ENCODE measurements at regions not wholly inside any gene's neighbourhood (a gene's known extent, or its start where the extent isn't known, plus 50 kb on each side); places are given as distances from the start of the nearest gene placed in this dataset.

DNA sequence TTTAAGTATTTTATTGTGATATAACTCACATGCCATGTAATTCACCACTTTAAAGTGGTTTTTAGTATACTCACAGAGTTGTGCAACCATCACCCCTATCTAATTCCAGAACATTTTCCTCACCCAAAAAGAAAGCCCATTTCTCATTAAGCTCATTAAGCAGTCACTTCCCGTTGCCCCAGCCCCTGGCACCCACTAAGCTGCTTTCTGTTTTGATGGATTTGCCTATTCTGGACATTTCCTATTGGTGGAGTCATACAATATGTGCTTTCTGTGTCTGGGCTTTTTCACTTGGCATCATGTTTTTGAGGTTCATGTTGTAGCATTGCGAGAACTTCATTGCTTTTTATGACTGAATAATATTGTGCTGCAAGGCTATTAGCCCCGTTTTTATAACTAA, 66.0 kb downstream of the ARL6IP4 start:
- H3K36me3 Mint-ChIP-seq = no peaks in the 10 kb centered on the region
- Histone ChIP-seq H3K27ac (ENCODE audit: low read depth, low read length) (no peak overlapping the region), H3K9me3 (ENCODE audit: control insufficient read depth in 1 of 2, low read length in 2 of 2) (no peaks in the 10 kb centered on the region), H3K4me1 (ENCODE audit: insufficient read depth, low read length) (peaks cover 11% of the 10 kb centered on the region), H3K4me3 (ENCODE audit: low read length in 2 of 2) (no peak overlapping the region), H3K36me3 (ENCODE audit: insufficient read depth, low read length) (no peaks in the 10 kb centered on the region), H3K27me3 (ENCODE audit: insufficient read depth, low read length) (no peaks in the 10 kb centered on the region)
- no peak for DNase-seq
- H3K27ac Mint-ChIP-seq = peak overlapping the region in 3 of 7 donors; percentile 5 to 31 (median 30)
- no peak overlapping the region for H3K4me3 Mint-ChIP-seq
- H3K9me3 Mint-ChIP-seq = peaks cover 0 to 2% (median 0%) of the 10 kb centered on the region in 8 donors
- peaks cover 9 to 27% (median 16%) of the 10 kb centered on the region in 4 donors for H3K4me1 Mint-ChIP-seq
- ChIA-PET CTCF (ENCODE audit: partially characterized antibody) (interaction anchor here (1.6 to 7.6 kb wide), 4 partner anchors 13 to 253 kb away, joined by 4 to 204 read pairs (median 16); partner anchors contain the start of genes MPHOSPH9 and MTRFR), POLR2A (ENCODE audit: partially characterized antibody) (interaction anchor here (0.6 kb wide), 1 partner anchor 12 kb away, joined by 3 read pairs; no protein-coding TSS in a partner anchor)
- intact Hi-C loops (cut with micrococcal nuclease) = no loop called here
- H3K27me3 Mint-ChIP-seq = no peaks in the 10 kb centered on the region

DNA sequence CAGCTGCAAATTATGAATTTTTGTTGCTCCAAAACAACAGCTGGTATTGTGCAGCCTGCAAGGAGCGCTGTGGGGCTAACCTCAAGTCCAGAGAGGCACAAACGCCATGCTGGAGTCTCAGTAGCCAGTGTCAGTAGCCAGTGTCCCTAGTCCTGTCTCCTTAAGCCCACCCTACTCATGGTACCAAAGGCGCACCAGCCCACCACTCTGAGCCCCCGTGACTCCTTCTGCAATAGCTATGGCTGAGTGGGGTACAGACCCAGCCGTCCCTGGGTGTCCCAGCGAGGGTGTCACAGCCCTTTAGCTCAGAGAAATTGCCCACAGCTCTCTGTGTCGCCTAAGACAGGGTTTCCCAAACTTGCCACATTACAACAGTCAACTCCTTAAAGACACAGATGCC, 65.2 kb downstream of the ARL6IP4 start:
- peaks cover 0 to 2% (median 0%) of the 10 kb centered on the region in 8 donors for H3K9me3 Mint-ChIP-seq
- no peak overlapping the region for H3K4me3 Mint-ChIP-seq
- Histone ChIP-seq H3K27me3 (ENCODE audit: insufficient read depth, low read length) (no peaks in the 10 kb centered on the region), H3K27ac (ENCODE audit: low read depth, low read length) (no peak overlapping the region), H3K9me3 (ENCODE audit: control insufficient read depth in 1 of 2, low read length in 2 of 2) (no peaks in the 10 kb centered on the region), H3K36me3 (ENCODE audit: insufficient read depth, low read length) (no peaks in the 10 kb centered on the region), H3K4me3 (ENCODE audit: low read length in 2 of 2) (no peak overlapping the region), H3K4me1 (ENCODE audit: insufficient read depth, low read length) (peaks cover 11% of the 10 kb centered on the region)
- CTCF ChIA-PET (ENCODE audit: partially characterized antibody) = interaction anchor here (0.6 to 7.6 kb wide), 8 partner anchors 10 to 252 kb away, joined by 3 to 204 read pairs (median 9); partner anchors contain the start of genes MPHOSPH9, MTRFR and PITPNM2
- H3K36me3 Mint-ChIP-seq = no peaks in the 10 kb centered on the region
- peaks cover 9 to 27% (median 16%) of the 10 kb centered on the region in 4 donors for H3K4me1 Mint-ChIP-seq
- H3K27ac Mint-ChIP-seq = peak overlapping the region in 1 of 7 donors; percentile 37
- H3K27me3 Mint-ChIP-seq = no peaks in the 10 kb centered on the region
- POLR2A ChIA-PET (ENCODE audit: partially characterized antibody) = interaction anchor here (3.5 to 4.6 kb wide), 2 partner anchors 188 to 193 kb away, joined by 19 to 32 read pairs; partner anchors contain the start of genes MPHOSPH9 and MTRFR
- DNase-seq = no peak
- intact Hi-C loops (cut with micrococcal nuclease) = no loop called here

DNA sequence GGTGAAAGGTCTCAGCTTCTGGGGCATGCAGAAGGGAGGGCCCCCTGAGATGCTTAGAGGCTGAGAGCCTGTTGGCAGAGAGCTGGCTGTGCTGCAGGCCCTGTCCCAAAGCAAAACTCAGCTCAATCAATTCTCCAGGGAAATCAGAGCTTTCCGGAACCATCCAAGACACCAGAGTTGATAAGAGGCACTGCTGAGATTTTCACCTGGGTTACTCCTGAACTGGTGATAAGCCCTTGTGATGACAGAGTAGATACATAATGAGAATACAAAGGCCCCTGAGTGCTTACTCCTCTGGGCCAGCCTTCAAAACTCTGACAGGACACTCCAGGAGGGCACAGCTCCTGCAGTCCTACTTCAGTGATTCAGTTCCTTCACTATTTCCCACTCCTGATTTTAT, 63.9 kb downstream of the ARL6IP4 start:
- H3K9me3 ChIP-seq (ENCODE audit: control insufficient read depth in 1 of 2, low read length in 2 of 2) = no peaks in the 10 kb centered on the region
- peaks cover 0 to 2% (median 0%) of the 10 kb centered on the region in 8 donors for H3K9me3 Mint-ChIP-seq
- H3K36me3 ChIP-seq (ENCODE audit: insufficient read depth, low read length) = no peaks in the 10 kb centered on the region
- H3K36me3 Mint-ChIP-seq = no peaks in the 10 kb centered on the region
- H3K27ac Mint-ChIP-seq = peak overlapping the region in 5 of 7 donors; percentile 19 to 83 (median 71)
- H3K4me3 Mint-ChIP-seq = peak overlapping the region in 1 of 8 donors; percentile 18
- H3K4me1 Mint-ChIP-seq = peaks cover 9 to 27% (median 16%) of the 10 kb centered on the region in 4 donors
- H3K27ac ChIP-seq (ENCODE audit: low read depth, low read length) = no peak overlapping the region
- no peaks in the 10 kb centered on the region for H3K27me3 ChIP-seq (ENCODE audit: insufficient read depth, low read length)
- intact Hi-C loops (cut with micrococcal nuclease) = no loop called here
- DNase-seq = no peak
- peaks cover 11% of the 10 kb centered on the region for H3K4me1 ChIP-seq (ENCODE audit: insufficient read depth, low read length)
- H3K4me3 ChIP-seq (ENCODE audit: low read length in 2 of 2) = no peak overlapping the region
- ChIA-PET CTCF (ENCODE audit: partially characterized antibody) (interaction anchor here (0.7 to 7.6 kb wide), 22 partner anchors 11 to 540 kb away, joined by 3 to 204 read pairs (median 4); partner anchors contain the start of genes MPHOSPH9, MTRFR, PITPNM2 and TMED2), POLR2A (ENCODE audit: partially characterized antibody) (interaction anchor here (0.9 to 4.6 kb wide), 9 partner anchors 31 to 199 kb away, joined by 3 to 32 read pairs (median 7); partner anchors contain the start of genes MPHOSPH9, MTRFR, OGFOD2 and PITPNM2)
- H3K27me3 Mint-ChIP-seq = no peaks in the 10 kb centered on the region

DNA sequence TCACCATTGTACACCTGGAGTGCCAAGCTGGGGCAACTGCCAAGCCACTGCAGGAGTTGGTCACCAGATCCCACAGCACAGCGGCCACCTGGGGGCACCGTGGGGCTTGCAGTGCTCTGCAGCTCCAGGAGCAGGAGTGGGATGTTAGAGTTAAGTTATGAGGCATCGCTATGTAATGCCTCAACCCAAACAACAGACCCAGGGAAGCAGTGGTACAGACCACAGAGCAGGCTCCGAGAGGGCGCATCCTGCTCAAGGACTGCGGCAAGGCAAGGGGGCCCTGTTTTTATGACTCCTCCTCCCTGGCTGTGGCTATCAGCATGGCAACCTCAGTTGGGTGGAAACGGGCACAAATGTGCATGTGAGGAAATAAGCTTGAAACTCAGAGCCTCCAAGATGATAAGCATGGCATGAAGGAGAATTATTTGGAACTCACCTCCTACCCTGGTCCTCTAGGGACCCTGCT, 63.1 kb downstream of the ARL6IP4 start:
- no peak overlapping the region for H3K4me3 ChIP-seq (ENCODE audit: low read length in 2 of 2)

DNA sequence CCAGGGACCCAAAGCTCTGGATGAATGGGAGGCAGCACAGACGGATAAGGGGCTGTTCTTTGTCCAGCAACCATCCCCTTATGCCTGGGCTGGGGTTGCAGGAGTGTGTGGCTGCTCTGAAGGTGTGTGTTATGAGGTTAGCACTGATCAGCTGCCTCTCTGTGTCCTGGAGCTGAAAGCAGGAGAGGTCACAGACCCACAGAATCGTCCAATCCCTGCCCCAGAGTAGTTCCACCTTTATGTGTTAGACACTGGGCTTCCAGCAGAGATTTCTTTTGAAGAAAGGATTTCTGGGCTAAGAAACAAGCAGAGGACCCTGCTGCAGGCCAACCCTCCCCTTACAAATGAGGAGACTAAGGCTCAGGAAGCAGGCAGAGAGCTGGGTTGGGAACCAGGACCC, 62.4 kb downstream of the ARL6IP4 start:
- H3K4me1 Mint-ChIP-seq = peaks cover 9 to 27% (median 16%) of the 10 kb centered on the region in 4 donors
- Histone ChIP-seq H3K4me3 (ENCODE audit: low read length in 2 of 2) (no peak overlapping the region), H3K27ac (ENCODE audit: low read depth, low read length) (no peak overlapping the region), H3K27me3 (ENCODE audit: insufficient read depth, low read length) (no peaks in the 10 kb centered on the region), H3K36me3 (ENCODE audit: insufficient read depth, low read length) (no peaks in the 10 kb centered on the region), H3K9me3 (ENCODE audit: control insufficient read depth in 1 of 2, low read length in 2 of 2) (no peaks in the 10 kb centered on the region), H3K4me1 (ENCODE audit: insufficient read depth, low read length) (peaks cover 11% of the 10 kb centered on the region)
- intact Hi-C loops (cut with micrococcal nuclease) = loop anchor here (1.0 kb wide), 2 partner anchors 108 to 195 kb away; partner anchors contain the start of gene PITPNM2
- H3K27ac Mint-ChIP-seq = peak overlapping the region in 1 of 7 donors; percentile 59
- peaks cover 0 to 2% (median 0%) of the 10 kb centered on the region in 8 donors for H3K9me3 Mint-ChIP-seq
- no peaks in the 10 kb centered on the region for H3K27me3 Mint-ChIP-seq
- no peak overlapping the region for H3K4me3 Mint-ChIP-seq
- CTCF ChIA-PET (ENCODE audit: partially characterized antibody) = interaction anchor here (0.7 to 7.6 kb wide), 25 partner anchors 10 to 540 kb away, joined by 3 to 204 read pairs (median 4); partner anchors contain the start of genes MPHOSPH9, MTRFR and PITPNM2
- no peak for DNase-seq
- POLR2A ChIA-PET (ENCODE audit: partially characterized antibody) = interaction anchor here (1.5 to 4.6 kb wide), 6 partner anchors 32 to 196 kb away, joined by 6 to 32 read pairs (median 11); partner anchors contain the start of genes MPHOSPH9, MTRFR, OGFOD2 and PITPNM2
- H3K36me3 Mint-ChIP-seq = no peaks in the 10 kb centered on the region

More for the DNA sequence above, 63.1 kb downstream of the ARL6IP4 start:
- peak overlapping the region in 4 of 8 donors; percentile 15 to 64 (median 46) for H3K4me3 Mint-ChIP-seq
- intact Hi-C loops (cut with micrococcal nuclease) = loop anchor here (1.0 kb wide), 2 partner anchors 108 to 195 kb away; partner anchors contain the start of gene PITPNM2
- DNase-seq = peak; percentile 58 to 69 (median 69)
- peak overlapping the region in 6 of 7 donors; percentile 8 to 87 (median 73) for H3K27ac Mint-ChIP-seq
- ChIA-PET CTCF (ENCODE audit: partially characterized antibody) (interaction anchor here (0.7 to 7.6 kb wide), 31 partner anchors 9 to 541 kb away, joined by 3 to 204 read pairs (median 4); partner anchors contain the start of genes MPHOSPH9, MTRFR, PITPNM2 and TMED2), POLR2A (ENCODE audit: partially characterized antibody) (interaction anchor here (0.9 to 4.6 kb wide), 9 partner anchors 32 to 200 kb away, joined by 3 to 32 read pairs (median 7); partner anchors contain the start of genes MPHOSPH9, MTRFR, OGFOD2 and PITPNM2)
- peaks cover 9 to 27% (median 16%) of the 10 kb centered on the region in 4 donors for H3K4me1 Mint-ChIP-seq
- no peaks in the 10 kb centered on the region for H3K27me3 ChIP-seq (ENCODE audit: insufficient read depth, low read length)
- H3K9me3 Mint-ChIP-seq = peaks cover 0 to 2% (median 0%) of the 10 kb centered on the region in 8 donors
- peaks cover 11% of the 10 kb centered on the region for H3K4me1 ChIP-seq (ENCODE audit: insufficient read depth, low read length)
- no peak overlapping the region for H3K27ac ChIP-seq (ENCODE audit: low read depth, low read length)
- no peaks in the 10 kb centered on the region for H3K36me3 ChIP-seq (ENCODE audit: insufficient read depth, low read length)
- no peaks in the 10 kb centered on the region for H3K36me3 Mint-ChIP-seq
- H3K27me3 Mint-ChIP-seq = no peaks in the 10 kb centered on the region
- H3K9me3 ChIP-seq (ENCODE audit: control insufficient read depth in 1 of 2, low read length in 2 of 2) = no peaks in the 10 kb centered on the region

DNA sequence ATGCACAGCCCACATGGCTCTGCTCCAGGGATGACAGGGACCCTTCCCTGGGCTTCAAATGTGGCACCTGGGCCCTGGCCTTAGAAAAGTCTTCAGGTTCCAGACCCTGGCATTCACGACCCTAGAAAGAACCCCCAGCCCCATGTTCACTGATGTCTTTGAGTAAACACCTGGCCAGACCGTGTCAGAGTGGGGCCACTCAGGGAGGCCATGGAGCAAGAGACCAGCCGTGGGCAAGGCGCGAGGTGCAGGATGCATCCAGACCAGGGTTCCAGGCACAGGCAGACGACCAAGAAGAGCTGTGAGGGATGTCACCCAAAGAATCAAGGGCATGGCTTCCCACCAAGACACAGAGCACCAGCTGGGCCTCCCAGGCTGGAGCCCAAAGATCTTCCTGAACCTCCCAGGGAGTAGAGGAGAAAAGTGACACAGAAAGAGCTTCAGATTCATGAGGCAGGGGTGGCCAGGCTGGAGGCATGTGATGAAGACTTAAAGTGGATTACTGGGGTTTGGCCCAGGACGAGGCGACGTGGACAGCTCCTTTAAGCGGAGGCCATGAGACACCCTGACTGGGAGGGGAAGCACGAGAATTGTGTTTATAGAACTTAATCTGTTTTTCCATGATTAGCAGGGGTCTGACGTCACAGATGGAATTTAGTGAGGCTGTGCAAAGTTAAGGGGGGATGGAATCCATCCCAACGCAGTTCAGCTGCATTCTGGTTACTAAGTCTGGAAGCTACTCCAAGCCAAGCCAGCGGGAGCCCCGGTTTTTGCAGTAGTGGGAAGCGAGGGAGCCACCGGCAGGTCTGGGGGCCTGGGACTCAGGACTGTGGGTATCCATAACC, 61.6 kb downstream of the ARL6IP4 start:
- ChIA-PET CTCF (ENCODE audit: partially characterized antibody) (interaction anchor here (1.1 to 7.6 kb wide), 14 partner anchors 19 to 541 kb away, joined by 3 to 204 read pairs (median 5); partner anchors contain the start of genes MPHOSPH9, MTRFR and PITPNM2), POLR2A (ENCODE audit: partially characterized antibody) (interaction anchor here (4.6 kb wide), 1 partner anchor 192 kb away, joined by 32 read pairs; the partner anchor contains the start of genes MPHOSPH9 and MTRFR)
- no peaks in the 10 kb centered on the region for H3K27me3 ChIP-seq (ENCODE audit: insufficient read depth, low read length)
- DNase-seq = no peak
- H3K4me1 Mint-ChIP-seq = peaks cover 9 to 27% (median 16%) of the 10 kb centered on the region in 4 donors
- H3K9me3 ChIP-seq (ENCODE audit: control insufficient read depth in 1 of 2, low read length in 2 of 2) = no peaks in the 10 kb centered on the region
- no peaks in the 10 kb centered on the region for H3K27me3 Mint-ChIP-seq
- peak overlapping the region in 1 of 8 donors; percentile 41 for H3K4me3 Mint-ChIP-seq
- no peaks in the 10 kb centered on the region for H3K36me3 Mint-ChIP-seq
- H3K4me1 ChIP-seq (ENCODE audit: insufficient read depth, low read length) = peaks cover 11% of the 10 kb centered on the region
- H3K9me3 Mint-ChIP-seq = peaks cover 0 to 2% (median 0%) of the 10 kb centered on the region in 8 donors
- intact Hi-C loops (cut with micrococcal nuclease) = no loop called here
- peak overlapping the region in 2 of 7 donors; percentile 35 to 82 for H3K27ac Mint-ChIP-seq
- H3K4me3 ChIP-seq (ENCODE audit: low read length in 2 of 2) = no peak overlapping the region
- no peaks in the 10 kb centered on the region for H3K36me3 ChIP-seq (ENCODE audit: insufficient read depth, low read length)
- H3K27ac ChIP-seq (ENCODE audit: low read depth, low read length) = no peak overlapping the region
